Colonic mucosa (tissue), 4 donors: ENCODE measurements at regions not wholly inside any gene's neighbourhood (a gene's known extent, or its start where the extent isn't known, plus 50 kb on each side); places are given as distances from the start of the nearest gene placed in this dataset.

Experiments used
- DNase-seq: peaks from one replicate; pipeline ENCODE4 v3.0.0-alpha.2; 2020
- H3K27ac ChIP-seq: fragments of 200-600 bp; one replicate; pipeline ENCODE4 v1.8.0; 2021
- H3K27me3 ChIP-seq: fragments of 200-600 bp; one replicate; pipeline ENCODE4 v1.8.0; 2021
- H3K36me3 ChIP-seq: fragments of 200-600 bp; one replicate; pipeline ENCODE4 v1.8.0; 2021
- H3K4me1 ChIP-seq: fragments of 200-600 bp; one replicate; pipeline ENCODE4 v1.8.0; 2021; ENCODE audit warnings: mild to moderate bottlenecking
- H3K4me3 ChIP-seq: fragments of 200-600 bp; one replicate; pipeline ENCODE4 v1.8.0; 2021
- H3K9ac ChIP-seq, 2 donors: one replicate each; pipeline ENCODE4 v1.7.0; 2013; ENCODE audit warnings: control low read depth in 2 of 2, low read depth in 2 of 2, low read length in 2 of 2
- H3K9me3 ChIP-seq: fragments of 200-600 bp; one replicate; pipeline ENCODE4 v1.8.0; 2021
- intact Hi-C: fragments of 100-400 bp; cut with DNase I; formaldehyde crosslinking; loops from one replicate; pipeline ENCODE4 v1.14.1; 2022
- TF ChIP-seq, protein P1 (sequence below): fragments of 200-600 bp; IDR thresholded peaks from one replicate; pipeline ENCODE4 v1.8.0; 2022; ENCODE audit warnings: antibody characterized with exemption, mild to moderate bottlenecking
- donor health status: healthy.
- donor health status: DM: no; HTN: no; CAD: no.
- donor health status: DM: no; HTN: no; CAD: no.

- H3K27ac ChIP-seq: peak overlapping the region; percentile 79
- DNase-seq: peak; percentile 71
- H3K4me1 ChIP-seq: no peaks in the 10 kb centered on the region
- TF ChIP-seq, protein P1, sequence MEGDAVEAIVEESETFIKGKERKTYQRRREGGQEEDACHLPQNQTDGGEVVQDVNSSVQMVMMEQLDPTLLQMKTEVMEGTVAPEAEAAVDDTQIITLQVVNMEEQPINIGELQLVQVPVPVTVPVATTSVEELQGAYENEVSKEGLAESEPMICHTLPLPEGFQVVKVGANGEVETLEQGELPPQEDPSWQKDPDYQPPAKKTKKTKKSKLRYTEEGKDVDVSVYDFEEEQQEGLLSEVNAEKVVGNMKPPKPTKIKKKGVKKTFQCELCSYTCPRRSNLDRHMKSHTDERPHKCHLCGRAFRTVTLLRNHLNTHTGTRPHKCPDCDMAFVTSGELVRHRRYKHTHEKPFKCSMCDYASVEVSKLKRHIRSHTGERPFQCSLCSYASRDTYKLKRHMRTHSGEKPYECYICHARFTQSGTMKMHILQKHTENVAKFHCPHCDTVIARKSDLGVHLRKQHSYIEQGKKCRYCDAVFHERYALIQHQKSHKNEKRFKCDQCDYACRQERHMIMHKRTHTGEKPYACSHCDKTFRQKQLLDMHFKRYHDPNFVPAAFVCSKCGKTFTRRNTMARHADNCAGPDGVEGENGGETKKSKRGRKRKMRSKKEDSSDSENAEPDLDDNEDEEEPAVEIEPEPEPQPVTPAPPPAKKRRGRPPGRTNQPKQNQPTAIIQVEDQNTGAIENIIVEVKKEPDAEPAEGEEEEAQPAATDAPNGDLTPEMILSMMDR: no peak
- no peaks in the 10 kb centered on the region for H3K27me3 ChIP-seq
- H3K4me3 ChIP-seq: peak overlapping the region; percentile 34
- no peaks in the 10 kb centered on the region for H3K36me3 ChIP-seq
- intact Hi-C loops: no loop called here
- no peaks in the 10 kb centered on the region for H3K9me3 ChIP-seq
- H3K9ac ChIP-seq: peak overlapping the region in 1 of 2 donors; percentile 66
Measured at GRCh38 chr1:195721210-195721971, 886.8 kb downstream of the KCNT2 start.

- Histone ChIP-seq H3K4me1 (no peaks in the 10 kb centered on the region), H3K27me3 (no peaks in the 10 kb centered on the region), H3K9me3 (no peaks in the 10 kb centered on the region), H3K36me3 (no peaks in the 10 kb centered on the region), H3K27ac (no peak overlapping the region), H3K4me3 (no peak overlapping the region), H3K9ac (no peak overlapping the region)
- DNase-seq: no peak
- intact Hi-C loops: no loop called here
- TF ChIP-seq, protein P1: peak; percentile 28
Measured at GRCh38 chr1:195717651-195718050, 890.6 kb downstream of the KCNT2 start.

GRCh38 chr1:195715652-195716051 lies 892.6 kb downstream of the KCNT2 start:
- H3K27me3 ChIP-seq: no peaks in the 10 kb centered on the region
- no peak overlapping the region for H3K9ac ChIP-seq
- H3K4me1 ChIP-seq: no peaks in the 10 kb centered on the region
- no peak for DNase-seq
- no peaks in the 10 kb centered on the region for H3K9me3 ChIP-seq
- H3K36me3 ChIP-seq: no peaks in the 10 kb centered on the region
- intact Hi-C loops: no loop called here
- TF ChIP-seq, protein P1: no peak
- H3K27ac ChIP-seq: no peak overlapping the region
- no peak overlapping the region for H3K4me3 ChIP-seq

- no peaks in the 10 kb centered on the region for H3K4me1 ChIP-seq
- no peak overlapping the region for H3K27ac ChIP-seq
- no peaks in the 10 kb centered on the region for H3K36me3 ChIP-seq
- intact Hi-C loops: no loop called here
- no peak for DNase-seq
- no peak overlapping the region for H3K4me3 ChIP-seq
- no peak overlapping the region for H3K9ac ChIP-seq
- H3K27me3 ChIP-seq: no peaks in the 10 kb centered on the region
- TF ChIP-seq, protein P1: no peak
- no peaks in the 10 kb centered on the region for H3K9me3 ChIP-seq
Measured at GRCh38 chr1:195714248-195714647, 894.0 kb downstream of the KCNT2 start.

GRCh38 chr1:195709821-195710220 lies 898.4 kb downstream of the KCNT2 start:
- no peaks in the 10 kb centered on the region for H3K27me3 ChIP-seq
- intact Hi-C loops: no loop called here
- DNase-seq: no peak
- no peak overlapping the region for H3K9ac ChIP-seq
- no peak overlapping the region for H3K27ac ChIP-seq
- H3K9me3 ChIP-seq: no peaks in the 10 kb centered on the region
- no peaks in the 10 kb centered on the region for H3K36me3 ChIP-seq
- TF ChIP-seq, protein P1: no peak
- no peak overlapping the region for H3K4me3 ChIP-seq
- H3K4me1 ChIP-seq: no peaks in the 10 kb centered on the region
